ES-I3 (cell line): ENCODE measurements at regions not wholly inside any gene's neighbourhood (a gene's known extent, or its start where the extent isn't known, plus 50 kb on each side); places are given as distances from the start of the nearest gene placed in this dataset.

Source experiments
- H3K36me3 ChIP-seq: 2 replicates; pipeline ENCODE4 v1.6.1; 2013; ENCODE audit warnings: mild to moderate bottlenecking, low read length, control low read depth, moderate library complexity; ENCODE audit not compliant: insufficient read depth
- H3K4me1 ChIP-seq: 2 replicates; pipeline ENCODE4 v1.6.1; 2013; ENCODE audit warnings: mild to moderate bottlenecking, control low read depth, low read length; ENCODE audit not compliant: insufficient read depth
- H3K9ac ChIP-seq: 2 replicates; pipeline ENCODE4 v1.6.1; 2013; ENCODE audit warnings: low read depth, mild to moderate bottlenecking, low read length, moderate library complexity
- H3K9me3 ChIP-seq: 2 replicates; pipeline ENCODE4 v1.6.1; 2013; ENCODE audit warnings: mild to moderate bottlenecking, low read length, moderate library complexity; ENCODE audit not compliant: control insufficient read depth, insufficient read depth

- Histone ChIP-seq H3K4me1 (peaks cover 5% of the 10 kb centered on the region), H3K9me3 (no peaks in the 10 kb centered on the region), H3K36me3 (no peaks in the 10 kb centered on the region), H3K9ac (no peak overlapping the region)
Observed at GRCh38 chr10:78476844-78477243, 443.2 kb downstream of the RPS24 start.

DNA sequence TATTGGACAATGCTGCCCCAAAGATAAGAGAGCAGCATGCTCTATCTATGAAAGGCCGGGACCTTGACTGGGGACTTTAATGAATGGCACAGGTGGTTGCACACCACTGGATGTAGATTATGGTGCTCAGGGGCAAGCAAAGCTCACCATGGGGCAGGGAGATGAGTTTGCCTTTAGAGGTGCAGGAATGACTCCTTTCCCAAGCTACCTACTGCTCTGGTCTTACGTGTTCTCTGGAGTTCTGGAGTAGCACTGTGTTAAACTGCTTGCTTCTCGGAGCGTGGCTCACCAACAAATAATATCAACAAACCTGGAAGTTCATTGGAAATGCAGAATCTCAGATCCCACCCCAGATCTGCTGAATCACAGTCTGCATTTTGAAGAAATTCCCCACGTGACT, 445.3 kb downstream of the RPS24 start:
- H3K4me1 ChIP-seq, result no peaks in the 10 kb centered on the region
- H3K9ac ChIP-seq, result no peak overlapping the region
- H3K9me3 ChIP-seq, result no peaks in the 10 kb centered on the region
- no peaks in the 10 kb centered on the region for H3K36me3 ChIP-seq

DNA sequence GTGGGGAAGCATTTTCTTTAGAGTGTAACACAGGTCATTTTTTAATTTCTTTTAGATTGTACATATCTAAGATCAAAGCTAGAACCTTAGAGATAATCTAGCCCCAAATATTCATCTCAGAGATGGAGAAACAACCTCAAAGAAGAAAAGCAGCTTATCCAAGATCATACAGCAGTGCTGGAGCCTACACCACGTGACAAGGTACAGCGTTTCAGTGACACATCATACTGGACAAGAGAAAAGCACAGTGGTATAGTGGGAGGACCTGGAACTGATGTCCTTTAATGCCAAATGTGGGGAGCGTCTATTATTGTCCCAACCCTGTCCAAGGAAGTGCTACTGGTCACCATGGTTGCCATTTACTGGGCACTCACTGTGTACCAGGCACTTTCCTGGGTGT, 445.8 kb downstream of the RPS24 start:
- Histone ChIP-seq H3K9me3 (no peaks in the 10 kb centered on the region), H3K36me3 (no peaks in the 10 kb centered on the region), H3K4me1 (no peaks in the 10 kb centered on the region), H3K9ac (no peak overlapping the region)

DNA sequence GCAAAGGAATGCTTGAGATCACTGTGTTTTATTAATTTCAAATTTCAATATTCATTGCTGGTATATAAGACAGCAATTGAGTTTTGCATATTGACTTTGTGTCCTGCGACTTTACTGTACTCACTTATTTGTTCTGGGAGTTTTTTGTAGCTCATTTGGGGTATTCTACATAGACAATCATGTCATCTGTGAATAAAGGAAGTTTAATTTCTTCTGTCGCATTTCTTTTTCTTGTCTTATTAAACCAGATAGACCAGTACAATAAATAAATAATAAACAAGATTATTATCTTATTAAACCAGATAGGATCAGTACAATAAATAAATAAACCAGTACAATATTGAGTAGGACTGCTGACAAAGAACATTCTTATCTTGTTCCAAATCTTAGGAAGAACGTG, 448.2 kb downstream of the RPS24 start:
- H3K9ac ChIP-seq, result no peak overlapping the region
- no peaks in the 10 kb centered on the region for H3K4me1 ChIP-seq
- H3K9me3 ChIP-seq, result no peaks in the 10 kb centered on the region
- H3K36me3 ChIP-seq, result no peaks in the 10 kb centered on the region

- Histone ChIP-seq H3K9ac (no peak overlapping the region), H3K4me1 (no peaks in the 10 kb centered on the region), H3K9me3 (no peaks in the 10 kb centered on the region), H3K36me3 (no peaks in the 10 kb centered on the region)
Observed at GRCh38 chr10:78483641-78484040, 450.0 kb downstream of the RPS24 start.

DNA sequence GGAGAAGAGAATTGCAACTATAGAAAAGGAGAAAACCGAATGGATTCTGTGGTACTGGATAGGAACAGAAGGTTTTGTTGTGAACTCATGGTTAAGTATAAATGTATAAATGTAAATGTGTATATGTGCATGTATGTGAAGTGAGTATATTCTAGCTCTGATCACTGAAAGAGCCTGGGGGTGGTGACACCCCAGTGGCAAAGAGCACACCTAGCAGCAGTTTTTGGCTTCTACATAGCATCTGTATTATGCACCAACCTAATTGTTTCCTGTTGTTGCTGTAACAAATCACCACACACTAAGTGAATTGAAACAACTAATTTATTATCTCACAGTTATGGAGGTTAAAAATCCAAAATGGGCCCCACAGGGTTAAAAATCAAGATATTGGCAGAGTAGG, 455.4 kb downstream of the RPS24 start:
- no peak overlapping the region for H3K9ac ChIP-seq
- H3K9me3 ChIP-seq, result peaks cover 10% of the 10 kb centered on the region; the same call in 1 of the 2 replicates
- H3K36me3 ChIP-seq, result no peaks in the 10 kb centered on the region
- no peaks in the 10 kb centered on the region for H3K4me1 ChIP-seq

- no peaks in the 10 kb centered on the region for H3K36me3 ChIP-seq
- no peaks in the 10 kb centered on the region for H3K4me1 ChIP-seq
- no peak overlapping the region for H3K9ac ChIP-seq
- peaks cover 10% of the 10 kb centered on the region; the same call in 1 of the 2 replicates for H3K9me3 ChIP-seq
Observed at GRCh38 chr10:78491812-78492211, 458.1 kb downstream of the RPS24 start.

DNA sequence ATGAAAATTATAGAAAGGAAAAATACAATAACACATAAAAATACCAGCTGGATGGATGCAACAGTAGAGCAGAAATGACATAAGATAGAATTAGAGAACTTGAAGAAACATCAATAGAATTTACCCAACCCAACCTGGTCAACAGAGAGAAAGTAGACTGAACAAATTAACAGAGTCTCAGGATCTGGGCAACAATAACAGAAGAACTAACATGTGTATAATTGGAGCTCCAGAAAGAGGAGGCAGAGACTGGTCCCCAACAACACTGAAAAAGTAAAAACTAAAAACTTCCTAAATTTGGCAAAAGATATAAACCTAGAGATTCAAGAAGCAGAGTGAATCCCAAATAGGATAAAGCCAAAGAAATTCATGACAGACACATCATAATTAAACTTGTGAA, 458.8 kb downstream of the RPS24 start:
- no peaks in the 10 kb centered on the region for H3K4me1 ChIP-seq
- H3K9ac ChIP-seq, result no peak overlapping the region
- no peaks in the 10 kb centered on the region for H3K36me3 ChIP-seq
- H3K9me3 ChIP-seq, result peaks cover 10% of the 10 kb centered on the region; the same call in 1 of the 2 replicates

- peaks cover 10% of the 10 kb centered on the region; the same call in 1 of the 2 replicates for H3K9me3 ChIP-seq
- H3K4me1 ChIP-seq, result no peaks in the 10 kb centered on the region
- H3K9ac ChIP-seq, result no peak overlapping the region
- no peaks in the 10 kb centered on the region for H3K36me3 ChIP-seq
Observed at GRCh38 chr10:78494179-78494578, 460.5 kb downstream of the RPS24 start.

GRCh38 chr10:78502210-78502936, 468.7 kb downstream of the RPS24 start:
- H3K9ac ChIP-seq, result no peak overlapping the region
- no peaks in the 10 kb centered on the region for H3K36me3 ChIP-seq
- 0 out of 2 replicates have a peak, but pooled peaks cover 4% of the 10 kb centered on the region for H3K9me3 ChIP-seq
- peaks cover 7% of the 10 kb centered on the region; the same call in 1 of the 2 replicates for H3K4me1 ChIP-seq

DNA sequence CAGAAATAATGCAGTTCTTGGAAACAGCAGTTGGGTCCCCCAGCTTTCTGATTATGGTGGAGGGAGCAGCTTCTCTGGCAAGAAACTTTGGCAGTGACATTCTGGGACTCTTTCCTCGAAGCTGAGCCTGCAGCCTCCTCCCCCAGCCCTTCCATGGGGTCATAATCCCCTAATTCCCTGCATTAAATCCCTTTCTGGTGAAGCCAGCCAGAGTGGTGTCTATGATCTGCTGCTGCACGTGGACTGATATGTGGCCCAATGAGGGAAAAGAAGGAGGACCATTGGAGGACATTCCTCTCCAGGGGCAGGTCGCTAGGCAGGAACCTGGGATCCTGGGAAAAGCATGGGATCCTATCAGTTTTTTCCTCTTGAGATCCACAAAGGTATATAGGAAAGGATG, 470.5 kb downstream of the RPS24 start:
- H3K9me3 ChIP-seq, result 0 out of 2 replicates have a peak, but pooled peaks cover 4% of the 10 kb centered on the region
- H3K36me3 ChIP-seq, result no peaks in the 10 kb centered on the region
- H3K9ac ChIP-seq, result no peak overlapping the region
- H3K4me1 ChIP-seq, result peaks cover 7% of the 10 kb centered on the region; the same call in 1 of the 2 replicates

GRCh38 chr10:78505657-78506056, 472.0 kb downstream of the RPS24 start:
- H3K36me3 ChIP-seq, result no peaks in the 10 kb centered on the region
- peaks cover 7% of the 10 kb centered on the region; the same call in 1 of the 2 replicates for H3K4me1 ChIP-seq
- H3K9ac ChIP-seq, result no peak overlapping the region
- 0 out of 2 replicates have a peak, but pooled peaks cover 4% of the 10 kb centered on the region for H3K9me3 ChIP-seq

GRCh38 chr10:78506614-78507013, 473.0 kb downstream of the RPS24 start:
- Histone ChIP-seq H3K4me1 (peaks cover 7% of the 10 kb centered on the region; the same call in 1 of the 2 replicates), H3K9ac (no peak overlapping the region), H3K36me3 (no peaks in the 10 kb centered on the region), H3K9me3 (0 out of 2 replicates have a peak, but pooled peaks cover 4% of the 10 kb centered on the region)

GRCh38 chr10:78507510-78508160, 474.0 kb downstream of the RPS24 start:
- H3K36me3 ChIP-seq, result no peaks in the 10 kb centered on the region
- 0 out of 2 replicates have a peak, but pooled peaks cover 4% of the 10 kb centered on the region for H3K9me3 ChIP-seq
- no peaks in the 10 kb centered on the region for H3K4me1 ChIP-seq
- no peak overlapping the region for H3K9ac ChIP-seq
